Osteocyte (in vitro differentiated cells): ENCODE measurements at regions not wholly inside any gene's neighbourhood (a gene's known extent, or its start where the extent isn't known, plus 50 kb on each side); places are given as distances from the start of the nearest gene placed in this dataset.

Source experiments
- DNase-seq: peaks from one replicate; pipeline ENCODE4 v3.0.0; 2021; ENCODE audit warnings: mixed read lengths; ENCODE audit not compliant: unreplicated experiment; ENCODE audit errors: extremely low spot score
- H3K27ac Mint-ChIP-seq: one replicate; pipeline ENCODE4 v1.8.0; 2021; ENCODE audit warnings: mild to moderate bottlenecking, mixed read lengths; ENCODE audit not compliant: unreplicated experiment
- H3K27me3 Mint-ChIP-seq: one replicate; pipeline ENCODE4 v1.8.0; 2021; ENCODE audit warnings: mixed read lengths; ENCODE audit not compliant: unreplicated experiment
- H3K36me3 Mint-ChIP-seq: one replicate; pipeline ENCODE4 v1.8.0; 2021; ENCODE audit warnings: mixed read lengths; ENCODE audit not compliant: unreplicated experiment
- H3K4me1 Mint-ChIP-seq: one replicate; pipeline ENCODE4 v1.8.0; 2021; ENCODE audit warnings: mixed read lengths; ENCODE audit not compliant: unreplicated experiment
- H3K4me3 Mint-ChIP-seq: one replicate; pipeline ENCODE4 v1.8.0; 2021; ENCODE audit warnings: mild to moderate bottlenecking, moderate library complexity, mixed read lengths; ENCODE audit not compliant: unreplicated experiment
- H3K9me3 Mint-ChIP-seq: one replicate; pipeline ENCODE4 v1.8.0; 2021; ENCODE audit warnings: mixed read lengths; ENCODE audit not compliant: unreplicated experiment
- CTCF ChIP-seq: fragments of 200-600 bp; sonication (generic); IDR thresholded peaks from 2 replicates; pipeline ENCODE4 v1.5.0; 2021; ENCODE audit warnings: antibody characterized with exemption, mild to moderate bottlenecking, moderate library complexity

- Mint-ChIP-seq H3K9me3 (peaks cover 11% of the 10 kb centered on the region), H3K36me3 (no peaks in the 10 kb centered on the region), H3K27me3 (no peaks in the 10 kb centered on the region), H3K27ac (no peak overlapping the region), H3K4me1 (no peaks in the 10 kb centered on the region), H3K4me3 (no peak overlapping the region)
- no peak for DNase-seq
- no peak for TF ChIP-seq CTCF
These were observed 261.3 kb upstream of the MEIS1 start for GRCh38 chr2:66173645-66174044.

GRCh38 chr2:66171530-66171929, 263.4 kb upstream of the MEIS1 start:
- no peaks in the 10 kb centered on the region for H3K27me3 Mint-ChIP-seq

GRCh38 chr2:66170744-66171330, 264.1 kb upstream of the MEIS1 start:
- DNase-seq: no peak
- no peak for TF ChIP-seq CTCF
- H3K27me3 Mint-ChIP-seq: no peaks in the 10 kb centered on the region
- H3K9me3 Mint-ChIP-seq: peaks cover 7% of the 10 kb centered on the region
- H3K4me1 Mint-ChIP-seq: no peaks in the 10 kb centered on the region
- H3K27ac Mint-ChIP-seq: no peak overlapping the region
- H3K36me3 Mint-ChIP-seq: no peaks in the 10 kb centered on the region
- no peak overlapping the region for H3K4me3 Mint-ChIP-seq

More at GRCh38 chr2:66171530-66171929, 263.4 kb upstream of the MEIS1 start:
- no peak for TF ChIP-seq CTCF
- no peak for DNase-seq
- peaks cover 11% of the 10 kb centered on the region for H3K9me3 Mint-ChIP-seq
- H3K4me3 Mint-ChIP-seq: no peak overlapping the region
- H3K4me1 Mint-ChIP-seq: no peaks in the 10 kb centered on the region
- H3K36me3 Mint-ChIP-seq: no peaks in the 10 kb centered on the region
- no peak overlapping the region for H3K27ac Mint-ChIP-seq

- H3K27me3 Mint-ChIP-seq: no peaks in the 10 kb centered on the region
- H3K27ac Mint-ChIP-seq: no peak overlapping the region
- no peak overlapping the region for H3K4me3 Mint-ChIP-seq
- peaks cover 4% of the 10 kb centered on the region for H3K9me3 Mint-ChIP-seq
- no peak for TF ChIP-seq CTCF
- no peak for DNase-seq
- H3K4me1 Mint-ChIP-seq: no peaks in the 10 kb centered on the region
- no peaks in the 10 kb centered on the region for H3K36me3 Mint-ChIP-seq
These were observed 265.8 kb upstream of the MEIS1 start for GRCh38 chr2:66169076-66169475.

GRCh38 chr2:66164470-66164869, 270.5 kb upstream of the MEIS1 start:
- TF ChIP-seq CTCF: no peak
- H3K36me3 Mint-ChIP-seq: no peaks in the 10 kb centered on the region
- H3K4me1 Mint-ChIP-seq: no peaks in the 10 kb centered on the region
- DNase-seq: no peak
- H3K4me3 Mint-ChIP-seq: no peak overlapping the region
- no peak overlapping the region for H3K27ac Mint-ChIP-seq
- H3K27me3 Mint-ChIP-seq: no peaks in the 10 kb centered on the region
- H3K9me3 Mint-ChIP-seq: no peaks in the 10 kb centered on the region
